A673 (cell line): ENCODE measurements at regions not wholly inside any gene's neighbourhood (a gene's known extent, or its start where the extent isn't known, plus 50 kb on each side); places are given as distances from the start of the nearest gene placed in this dataset.

Experiments used
- BruUV-seq: library from RNA; stranded (reverse); fragments of 400-500 nt; replicated peaks from 2 replicates; lab custom pipeline; 2021; lab: Mats Ljungman, UMichigan
- CTCF ChIA-PET: fragments of 300-600 bp; sonication (Branson Sonifier 250); formaldehyde crosslinking; loops from one replicate; lab custom pipeline; 2022; ENCODE audit warnings: antibody characterized with exemption; lab: Charles Lee
- POLR2A ChIA-PET: fragments of 300-600 bp; sonication (Branson Sonifier 250); formaldehyde crosslinking; loops from one replicate; lab custom pipeline; 2022; ENCODE audit warnings: antibody characterized with exemption; ENCODE audit not compliant: low non-redundant PET; lab: Charles Lee
- DNase-seq: peaks from one replicate; pipeline ENCODE4 v3.0.0-alpha.2; 2015; ENCODE audit warnings: low spot score
- H3K27ac ChIP-seq: fragments of 200-600 bp; sonication (generic); 2 replicates; pipeline ENCODE4 v1.5.1; 2016; ENCODE audit warnings: mixed run types, low read depth, mild to moderate bottlenecking, mixed read lengths, antibody characterized with exemption, low read length; ENCODE audit not compliant: poor library complexity, severe bottlenecking
- H3K27me3 ChIP-seq: fragments of 200-600 bp; sonication (generic); replicated peaks from 2 replicates; pipeline ENCODE4 v1.6.1; 2017; ENCODE audit warnings: mixed run types, low read depth, mild to moderate bottlenecking, mixed read lengths, antibody characterized with exemption, low read length; ENCODE audit not compliant: insufficient read depth, poor library complexity
- H3K36me3 ChIP-seq: fragments of 200-600 bp; sonication (generic); 2 replicates; pipeline ENCODE4 v1.6.1; 2016; ENCODE audit warnings: mixed run types, mild to moderate bottlenecking, mixed read lengths, antibody characterized with exemption, low read length; ENCODE audit not compliant: insufficient read depth, poor library complexity, severe bottlenecking
- H3K4me1 ChIP-seq: fragments of 200-600 bp; sonication (generic); 2 replicates; pipeline ENCODE4 v1.6.1; 2017; ENCODE audit warnings: mixed run types, mild to moderate bottlenecking, mixed read lengths, antibody characterized with exemption, low read length; ENCODE audit not compliant: insufficient read depth, poor library complexity, severe bottlenecking
- H3K4me3 ChIP-seq: fragments of 200-600 bp; sonication (generic); 2 replicates; pipeline ENCODE4 v1.5.1; 2016; ENCODE audit warnings: low read depth, mixed run types, mild to moderate bottlenecking, mixed read lengths, low read length; ENCODE audit not compliant: poor library complexity, severe bottlenecking
- H3K9me3 ChIP-seq: fragments of 200-600 bp; sonication (generic); 2 replicates; pipeline ENCODE4 v1.6.1; 2016; ENCODE audit warnings: mixed run types, low read depth, mild to moderate bottlenecking, mixed read lengths, antibody characterized with exemption, low read length; ENCODE audit not compliant: poor library complexity, severe bottlenecking
- EZH2 ChIP-seq: fragments of 200-600 bp; sonication (generic); IDR thresholded peaks from 2 replicates; pipeline ENCODE4 v1.6.1; 2017; ENCODE audit warnings: borderline replicate concordance, low read depth, mild to moderate bottlenecking, mixed read lengths, antibody characterized with exemption, low read length; ENCODE audit not compliant: poor library complexity, severe bottlenecking
- intact Hi-C: fragments of 100-400 bp; cut with micrococcal nuclease; formaldehyde crosslinking; loops from one replicate; pipeline ENCODE4 v1.10.0; 2022; ENCODE audit not compliant: unreplicated experiment
- TF ChIP-seq, protein P1 (sequence below): fragments of 300-800, 200-600 bp; sonication (generic); conservative IDR thresholded peaks from 2 replicates; pipeline ENCODE4 v1.5.1; 2017; ENCODE audit warnings: low read depth, mild to moderate bottlenecking, antibody characterized with exemption, low read length, moderate library complexity, mixed read lengths

DNA sequence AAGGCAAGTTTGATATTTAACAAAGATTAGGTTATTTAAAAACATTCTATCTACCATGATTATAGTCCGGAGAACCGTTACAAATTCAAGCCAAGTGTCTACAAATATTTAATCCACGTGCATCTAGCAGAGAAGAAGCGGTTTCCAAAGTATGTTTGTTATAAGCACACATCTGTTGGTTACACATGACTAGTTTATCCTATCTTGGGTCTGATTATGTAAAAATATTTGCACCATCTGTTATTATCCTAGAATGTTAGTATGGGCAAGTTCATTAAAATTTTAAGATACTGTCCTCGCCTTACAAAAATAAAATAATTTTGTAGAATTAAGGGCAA lies 289.2 kb upstream of the VSTM2A start:
- ChIA-PET CTCF (no interaction called here), POLR2A (no interaction called here)
- no peak overlapping the region for H3K4me3 ChIP-seq
- no TSS peak for BruUV-seq
- no peaks in the 10 kb centered on the region for H3K36me3 ChIP-seq
- no peaks in the 10 kb centered on the region for H3K27me3 ChIP-seq
- intact Hi-C loops = no loop called here
- no peaks in the 10 kb centered on the region for H3K4me1 ChIP-seq
- H3K9me3 ChIP-seq = peaks cover 41% of the 10 kb centered on the region
- TF ChIP-seq EZH2 = no peak
- TF ChIP-seq, protein P1, sequence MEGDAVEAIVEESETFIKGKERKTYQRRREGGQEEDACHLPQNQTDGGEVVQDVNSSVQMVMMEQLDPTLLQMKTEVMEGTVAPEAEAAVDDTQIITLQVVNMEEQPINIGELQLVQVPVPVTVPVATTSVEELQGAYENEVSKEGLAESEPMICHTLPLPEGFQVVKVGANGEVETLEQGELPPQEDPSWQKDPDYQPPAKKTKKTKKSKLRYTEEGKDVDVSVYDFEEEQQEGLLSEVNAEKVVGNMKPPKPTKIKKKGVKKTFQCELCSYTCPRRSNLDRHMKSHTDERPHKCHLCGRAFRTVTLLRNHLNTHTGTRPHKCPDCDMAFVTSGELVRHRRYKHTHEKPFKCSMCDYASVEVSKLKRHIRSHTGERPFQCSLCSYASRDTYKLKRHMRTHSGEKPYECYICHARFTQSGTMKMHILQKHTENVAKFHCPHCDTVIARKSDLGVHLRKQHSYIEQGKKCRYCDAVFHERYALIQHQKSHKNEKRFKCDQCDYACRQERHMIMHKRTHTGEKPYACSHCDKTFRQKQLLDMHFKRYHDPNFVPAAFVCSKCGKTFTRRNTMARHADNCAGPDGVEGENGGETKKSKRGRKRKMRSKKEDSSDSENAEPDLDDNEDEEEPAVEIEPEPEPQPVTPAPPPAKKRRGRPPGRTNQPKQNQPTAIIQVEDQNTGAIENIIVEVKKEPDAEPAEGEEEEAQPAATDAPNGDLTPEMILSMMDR = no peak
- H3K27ac ChIP-seq = no peak overlapping the region
- DNase-seq = no peak

DNA sequence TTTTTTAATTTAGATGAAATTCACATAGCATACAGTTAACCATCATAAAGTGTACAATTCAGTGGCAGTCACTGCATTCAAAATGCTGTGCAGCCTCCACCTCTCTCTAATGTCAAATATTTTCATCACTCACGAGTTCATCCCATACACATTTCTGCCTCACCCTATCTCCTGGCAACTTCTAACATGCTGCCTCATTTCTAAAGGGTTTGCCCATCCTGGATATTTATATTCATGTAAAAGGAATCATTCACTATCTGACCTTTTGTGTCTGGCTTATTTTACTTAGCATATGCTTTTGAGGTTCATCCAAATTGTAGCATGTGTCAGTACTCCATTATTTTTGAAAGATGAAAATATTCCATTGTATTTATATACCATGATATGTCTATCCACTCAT lies 286.9 kb upstream of the VSTM2A start:
- Histone ChIP-seq H3K4me1 (no peaks in the 10 kb centered on the region), H3K4me3 (no peak overlapping the region), H3K27ac (no peak overlapping the region), H3K9me3 (peaks cover 45% of the 10 kb centered on the region), H3K36me3 (no peaks in the 10 kb centered on the region), H3K27me3 (no peaks in the 10 kb centered on the region)
- BruUV-seq = no TSS peak
- TF ChIP-seq, protein P1 = no peak
- no peak for TF ChIP-seq EZH2
- no peak for DNase-seq
- POLR2A ChIA-PET = no interaction called here
- intact Hi-C loops = no loop called here
- CTCF ChIA-PET = no interaction called here

DNA sequence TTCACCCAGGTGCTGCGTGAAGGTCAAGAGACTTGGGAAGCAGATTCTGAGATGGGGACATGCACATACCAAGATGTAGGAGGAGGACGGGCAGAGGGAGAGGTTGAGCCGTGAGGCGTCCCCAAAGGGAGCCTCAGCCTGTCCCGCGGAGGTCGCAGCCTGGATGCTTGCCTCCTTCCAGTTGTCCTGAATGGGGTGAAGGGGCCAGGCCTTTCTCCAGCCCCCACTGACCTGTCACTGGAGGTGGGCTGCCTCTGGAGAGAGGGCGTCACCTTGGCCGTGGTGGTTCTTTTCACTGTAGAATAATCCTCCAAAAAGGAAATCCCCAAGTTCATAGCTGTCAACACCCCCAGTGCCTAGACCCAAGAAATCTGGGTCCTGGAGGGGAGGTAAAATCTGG lies 283.0 kb upstream of the VSTM2A start:
- POLR2A ChIA-PET = no interaction called here
- no peak for DNase-seq
- BruUV-seq = no TSS peak
- CTCF ChIA-PET = no interaction called here
- H3K27ac ChIP-seq = no peak overlapping the region
- no peaks in the 10 kb centered on the region for H3K4me1 ChIP-seq
- H3K27me3 ChIP-seq = no peaks in the 10 kb centered on the region
- H3K36me3 ChIP-seq = no peaks in the 10 kb centered on the region
- intact Hi-C loops = no loop called here
- no peak for TF ChIP-seq EZH2
- TF ChIP-seq, protein P1 = no peak
- peaks cover 47% of the 10 kb centered on the region for H3K9me3 ChIP-seq
- H3K4me3 ChIP-seq = no peak overlapping the region
